HFFc6 (cell line): ENCODE measurements at regions not wholly inside any gene's neighbourhood (a gene's known extent, or its start where the extent isn't known, plus 50 kb on each side); places are given as distances from the start of the nearest gene placed in this dataset.

Experiments used
- DNase-seq: peaks from one replicate; pipeline ENCODE4 v3.0.0-alpha.2; 2018
- H3K27ac Mint-ChIP-seq: 2 replicates; pipeline ENCODE4 v1.8.0; 2020; ENCODE audit warnings: mild to moderate bottlenecking, mixed read lengths
- H3K27me3 Mint-ChIP-seq: 2 replicates; pipeline ENCODE4 v1.8.0; 2021; ENCODE audit warnings: mild to moderate bottlenecking, moderate library complexity, mixed read lengths; ENCODE audit not compliant: insufficient read depth
- H3K36me3 Mint-ChIP-seq: 2 replicates; pipeline ENCODE4 v1.8.0; 2021; ENCODE audit warnings: low read depth, mixed read lengths
- H3K4me1 Mint-ChIP-seq: 2 replicates; pipeline ENCODE4 v1.8.0; 2020; ENCODE audit warnings: low read depth, mixed read lengths
- H3K4me3 Mint-ChIP-seq: 2 replicates; pipeline ENCODE4 v1.8.0; 2020; ENCODE audit warnings: mild to moderate bottlenecking, moderate library complexity, mixed read lengths
- H3K9me3 Mint-ChIP-seq: 2 replicates; pipeline ENCODE4 v1.8.0; 2020; ENCODE audit warnings: mild to moderate bottlenecking, mixed read lengths
- CTCF ChIP-seq: fragments of 200-600 bp; sonication (generic); IDR thresholded peaks from 2 replicates; pipeline ENCODE4 v1.5.0; 2021; ENCODE audit warnings: antibody characterized with exemption, mild to moderate bottlenecking

DNA sequence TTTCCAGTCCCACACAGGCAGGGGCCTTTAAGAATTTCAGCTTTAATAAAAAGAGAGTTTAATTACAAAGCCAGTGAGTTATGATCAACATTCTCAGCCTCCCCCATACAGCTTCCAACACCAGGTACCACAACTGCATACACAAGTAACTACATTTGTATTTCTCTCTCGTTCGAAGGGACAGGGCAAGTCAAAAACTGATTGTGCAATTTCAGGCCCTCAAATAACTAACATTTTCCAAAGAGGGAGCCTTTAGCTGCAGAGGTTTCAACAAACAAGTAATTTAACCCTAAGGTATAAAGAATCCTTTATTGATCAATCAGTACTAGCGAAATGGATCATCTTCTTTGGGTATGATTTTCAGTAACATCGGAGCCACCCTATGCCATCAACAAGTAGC is 142.4 kb downstream of the ZNF281 start:
- Mint-ChIP-seq H3K27me3 (no peaks in the 10 kb centered on the region), H3K27ac (no peak overlapping the region), H3K9me3 (no peaks in the 10 kb centered on the region), H3K36me3 (no peaks in the 10 kb centered on the region; the same call in 1 of the 2 replicates), H3K4me1 (peaks cover 20% of the 10 kb centered on the region), H3K4me3 (no peak overlapping the region)
- no peak for TF ChIP-seq CTCF
- no peak for DNase-seq

GRCh38 chr1:200266871-200267270 is 143.0 kb downstream of the ZNF281 start:
- H3K36me3 Mint-ChIP-seq, result no peaks in the 10 kb centered on the region; the same call in 1 of the 2 replicates
- DNase-seq, result no peak
- H3K27me3 Mint-ChIP-seq, result no peaks in the 10 kb centered on the region
- peaks cover 20% of the 10 kb centered on the region for H3K4me1 Mint-ChIP-seq
- H3K4me3 Mint-ChIP-seq, result no peak overlapping the region
- TF ChIP-seq CTCF, result no peak
- no peaks in the 10 kb centered on the region for H3K9me3 Mint-ChIP-seq
- no peak overlapping the region for H3K27ac Mint-ChIP-seq

- H3K36me3 Mint-ChIP-seq, result no peaks in the 10 kb centered on the region; the same call in 1 of the 2 replicates
- TF ChIP-seq CTCF, result no peak
- DNase-seq, result no peak
These were observed 144.0 kb downstream of the ZNF281 start for GRCh38 chr1:200265881-200266280.

GRCh38 chr1:200265104-200265503 is 144.7 kb downstream of the ZNF281 start:
- H3K36me3 Mint-ChIP-seq, result no peaks in the 10 kb centered on the region; the same call in 1 of the 2 replicates
- H3K27ac Mint-ChIP-seq, result no peak overlapping the region
- no peak overlapping the region for H3K4me3 Mint-ChIP-seq
- no peaks in the 10 kb centered on the region for H3K9me3 Mint-ChIP-seq
- no peak for TF ChIP-seq CTCF
- DNase-seq, result no peak
- H3K27me3 Mint-ChIP-seq, result no peaks in the 10 kb centered on the region
- peaks cover 34% of the 10 kb centered on the region for H3K4me1 Mint-ChIP-seq

More at GRCh38 chr1:200265881-200266280, 144.0 kb downstream of the ZNF281 start:
- Mint-ChIP-seq H3K27me3 (no peaks in the 10 kb centered on the region), H3K4me3 (no peak overlapping the region), H3K9me3 (no peaks in the 10 kb centered on the region), H3K4me1 (peaks cover 26% of the 10 kb centered on the region), H3K27ac (no peak overlapping the region)

GRCh38 chr1:200263203-200263602 is 146.6 kb downstream of the ZNF281 start:
- Mint-ChIP-seq H3K27ac (no peak overlapping the region), H3K36me3 (no peaks in the 10 kb centered on the region; the same call in 1 of the 2 replicates), H3K27me3 (no peaks in the 10 kb centered on the region), H3K4me3 (no peak overlapping the region), H3K4me1 (peaks cover 34% of the 10 kb centered on the region), H3K9me3 (no peaks in the 10 kb centered on the region)
- DNase-seq, result no peak
- no peak for TF ChIP-seq CTCF
